Body of pancreas (tissue), 4 donors: ENCODE measurements at regions not wholly inside any gene's neighbourhood (a gene's known extent, or its start where the extent isn't known, plus 50 kb on each side); places are given as distances from the start of the nearest gene placed in this dataset.

Experiments used
- POLR2A ChIP-seq, 3 donors: fragments of 450-650 bp; IDR thresholded peaks; one replicate each; pipeline ENCODE4 v1.6.1; 2016; ENCODE audit warnings: antibody characterized with exemption in 3 of 3, mild to moderate bottlenecking in 2 of 3
- TF ChIP-seq, protein P1 (sequence below), 7 experiments: fragments of 450-650 bp in 4 of 7; fragments of 200-600 bp in 3 of 7; sonication (generic) in 3 of 7; IDR thresholded peaks; one replicate each; pipeline ENCODE4 v1.5.1; 2016 to 2019; ENCODE audit warnings: antibody characterized with exemption in 7 of 7

GRCh38 chr3:118525077-118525476 is 509.6 kb downstream of the IGSF11 start:
- TF ChIP-seq, protein P1, sequence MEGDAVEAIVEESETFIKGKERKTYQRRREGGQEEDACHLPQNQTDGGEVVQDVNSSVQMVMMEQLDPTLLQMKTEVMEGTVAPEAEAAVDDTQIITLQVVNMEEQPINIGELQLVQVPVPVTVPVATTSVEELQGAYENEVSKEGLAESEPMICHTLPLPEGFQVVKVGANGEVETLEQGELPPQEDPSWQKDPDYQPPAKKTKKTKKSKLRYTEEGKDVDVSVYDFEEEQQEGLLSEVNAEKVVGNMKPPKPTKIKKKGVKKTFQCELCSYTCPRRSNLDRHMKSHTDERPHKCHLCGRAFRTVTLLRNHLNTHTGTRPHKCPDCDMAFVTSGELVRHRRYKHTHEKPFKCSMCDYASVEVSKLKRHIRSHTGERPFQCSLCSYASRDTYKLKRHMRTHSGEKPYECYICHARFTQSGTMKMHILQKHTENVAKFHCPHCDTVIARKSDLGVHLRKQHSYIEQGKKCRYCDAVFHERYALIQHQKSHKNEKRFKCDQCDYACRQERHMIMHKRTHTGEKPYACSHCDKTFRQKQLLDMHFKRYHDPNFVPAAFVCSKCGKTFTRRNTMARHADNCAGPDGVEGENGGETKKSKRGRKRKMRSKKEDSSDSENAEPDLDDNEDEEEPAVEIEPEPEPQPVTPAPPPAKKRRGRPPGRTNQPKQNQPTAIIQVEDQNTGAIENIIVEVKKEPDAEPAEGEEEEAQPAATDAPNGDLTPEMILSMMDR (IDR thresholded peaks at IDR 0.05): no peak
- no peak for TF ChIP-seq POLR2A (IDR thresholded peaks at IDR 0.05)
